ENCODE measurements at regions not wholly inside any gene's neighbourhood (a gene's known extent, or its start where the extent isn't known, plus 50 kb on each side); places are given as distances from the start of the nearest gene placed in this dataset.

DNA sequence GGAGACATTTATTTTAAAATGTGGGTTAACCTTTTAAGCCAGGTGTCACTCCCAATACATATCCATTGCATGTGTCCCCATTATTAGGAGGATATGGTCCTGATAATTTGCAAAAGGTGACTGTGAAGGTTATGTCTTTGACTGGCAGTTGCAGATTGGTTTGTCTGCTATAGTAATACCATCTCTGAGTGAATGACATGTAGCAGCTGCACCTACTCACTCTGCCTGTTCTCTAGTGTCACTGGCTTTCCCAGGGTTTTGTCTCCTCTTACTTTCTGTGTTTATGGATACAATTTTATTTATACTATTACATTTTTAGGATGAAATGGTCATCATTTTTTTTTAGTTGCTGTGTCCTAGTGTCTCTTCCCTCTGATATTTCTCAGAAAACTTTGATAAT lies 393.2 kb downstream of the C3orf38 start:
- TF ChIP-seq, protein P1, sequence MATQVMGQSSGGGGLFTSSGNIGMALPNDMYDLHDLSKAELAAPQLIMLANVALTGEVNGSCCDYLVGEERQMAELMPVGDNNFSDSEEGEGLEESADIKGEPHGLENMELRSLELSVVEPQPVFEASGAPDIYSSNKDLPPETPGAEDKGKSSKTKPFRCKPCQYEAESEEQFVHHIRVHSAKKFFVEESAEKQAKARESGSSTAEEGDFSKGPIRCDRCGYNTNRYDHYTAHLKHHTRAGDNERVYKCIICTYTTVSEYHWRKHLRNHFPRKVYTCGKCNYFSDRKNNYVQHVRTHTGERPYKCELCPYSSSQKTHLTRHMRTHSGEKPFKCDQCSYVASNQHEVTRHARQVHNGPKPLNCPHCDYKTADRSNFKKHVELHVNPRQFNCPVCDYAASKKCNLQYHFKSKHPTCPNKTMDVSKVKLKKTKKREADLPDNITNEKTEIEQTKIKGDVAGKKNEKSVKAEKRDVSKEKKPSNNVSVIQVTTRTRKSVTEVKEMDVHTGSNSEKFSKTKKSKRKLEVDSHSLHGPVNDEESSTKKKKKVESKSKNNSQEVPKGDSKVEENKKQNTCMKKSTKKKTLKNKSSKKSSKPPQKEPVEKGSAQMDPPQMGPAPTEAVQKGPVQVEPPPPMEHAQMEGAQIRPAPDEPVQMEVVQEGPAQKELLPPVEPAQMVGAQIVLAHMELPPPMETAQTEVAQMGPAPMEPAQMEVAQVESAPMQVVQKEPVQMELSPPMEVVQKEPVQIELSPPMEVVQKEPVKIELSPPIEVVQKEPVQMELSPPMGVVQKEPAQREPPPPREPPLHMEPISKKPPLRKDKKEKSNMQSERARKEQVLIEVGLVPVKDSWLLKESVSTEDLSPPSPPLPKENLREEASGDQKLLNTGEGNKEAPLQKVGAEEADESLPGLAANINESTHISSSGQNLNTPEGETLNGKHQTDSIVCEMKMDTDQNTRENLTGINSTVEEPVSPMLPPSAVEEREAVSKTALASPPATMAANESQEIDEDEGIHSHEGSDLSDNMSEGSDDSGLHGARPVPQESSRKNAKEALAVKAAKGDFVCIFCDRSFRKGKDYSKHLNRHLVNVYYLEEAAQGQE (IDR thresholded peaks at IDR 0.05; ENCODE audit: borderline replicate concordance) = no peak
- TF ChIP-seq, protein P2, sequence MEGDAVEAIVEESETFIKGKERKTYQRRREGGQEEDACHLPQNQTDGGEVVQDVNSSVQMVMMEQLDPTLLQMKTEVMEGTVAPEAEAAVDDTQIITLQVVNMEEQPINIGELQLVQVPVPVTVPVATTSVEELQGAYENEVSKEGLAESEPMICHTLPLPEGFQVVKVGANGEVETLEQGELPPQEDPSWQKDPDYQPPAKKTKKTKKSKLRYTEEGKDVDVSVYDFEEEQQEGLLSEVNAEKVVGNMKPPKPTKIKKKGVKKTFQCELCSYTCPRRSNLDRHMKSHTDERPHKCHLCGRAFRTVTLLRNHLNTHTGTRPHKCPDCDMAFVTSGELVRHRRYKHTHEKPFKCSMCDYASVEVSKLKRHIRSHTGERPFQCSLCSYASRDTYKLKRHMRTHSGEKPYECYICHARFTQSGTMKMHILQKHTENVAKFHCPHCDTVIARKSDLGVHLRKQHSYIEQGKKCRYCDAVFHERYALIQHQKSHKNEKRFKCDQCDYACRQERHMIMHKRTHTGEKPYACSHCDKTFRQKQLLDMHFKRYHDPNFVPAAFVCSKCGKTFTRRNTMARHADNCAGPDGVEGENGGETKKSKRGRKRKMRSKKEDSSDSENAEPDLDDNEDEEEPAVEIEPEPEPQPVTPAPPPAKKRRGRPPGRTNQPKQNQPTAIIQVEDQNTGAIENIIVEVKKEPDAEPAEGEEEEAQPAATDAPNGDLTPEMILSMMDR (IDR thresholded peaks at IDR 0.05; ENCODE audit: poor library complexity, severe bottlenecking) = no peak

Data from neural cell (in vitro differentiated cells).